HFFc6 (cell line): ENCODE measurements at regions not wholly inside any gene's neighbourhood (a gene's known extent, or its start where the extent isn't known, plus 50 kb on each side); places are given as distances from the start of the nearest gene placed in this dataset.

Experiments used
- DNase-seq: peaks from one replicate; pipeline ENCODE4 v3.0.0-alpha.2; 2018
- H3K27ac Mint-ChIP-seq: 2 replicates; pipeline ENCODE4 v1.8.0; 2020; ENCODE audit warnings: mild to moderate bottlenecking, mixed read lengths
- H3K27me3 Mint-ChIP-seq: 2 replicates; pipeline ENCODE4 v1.8.0; 2021; ENCODE audit warnings: mild to moderate bottlenecking, moderate library complexity, mixed read lengths; ENCODE audit not compliant: insufficient read depth
- H3K36me3 Mint-ChIP-seq: 2 replicates; pipeline ENCODE4 v1.8.0; 2021; ENCODE audit warnings: low read depth, mixed read lengths
- H3K4me1 Mint-ChIP-seq: 2 replicates; pipeline ENCODE4 v1.8.0; 2020; ENCODE audit warnings: low read depth, mixed read lengths
- H3K4me3 Mint-ChIP-seq: 2 replicates; pipeline ENCODE4 v1.8.0; 2020; ENCODE audit warnings: mild to moderate bottlenecking, moderate library complexity, mixed read lengths
- H3K9me3 Mint-ChIP-seq: 2 replicates; pipeline ENCODE4 v1.8.0; 2020; ENCODE audit warnings: mild to moderate bottlenecking, mixed read lengths
- TF ChIP-seq, protein P1 (sequence below): fragments of 200-600 bp; sonication (generic); IDR thresholded peaks from 2 replicates; pipeline ENCODE4 v1.5.0; 2021; ENCODE audit warnings: antibody characterized with exemption, mild to moderate bottlenecking

DNA sequence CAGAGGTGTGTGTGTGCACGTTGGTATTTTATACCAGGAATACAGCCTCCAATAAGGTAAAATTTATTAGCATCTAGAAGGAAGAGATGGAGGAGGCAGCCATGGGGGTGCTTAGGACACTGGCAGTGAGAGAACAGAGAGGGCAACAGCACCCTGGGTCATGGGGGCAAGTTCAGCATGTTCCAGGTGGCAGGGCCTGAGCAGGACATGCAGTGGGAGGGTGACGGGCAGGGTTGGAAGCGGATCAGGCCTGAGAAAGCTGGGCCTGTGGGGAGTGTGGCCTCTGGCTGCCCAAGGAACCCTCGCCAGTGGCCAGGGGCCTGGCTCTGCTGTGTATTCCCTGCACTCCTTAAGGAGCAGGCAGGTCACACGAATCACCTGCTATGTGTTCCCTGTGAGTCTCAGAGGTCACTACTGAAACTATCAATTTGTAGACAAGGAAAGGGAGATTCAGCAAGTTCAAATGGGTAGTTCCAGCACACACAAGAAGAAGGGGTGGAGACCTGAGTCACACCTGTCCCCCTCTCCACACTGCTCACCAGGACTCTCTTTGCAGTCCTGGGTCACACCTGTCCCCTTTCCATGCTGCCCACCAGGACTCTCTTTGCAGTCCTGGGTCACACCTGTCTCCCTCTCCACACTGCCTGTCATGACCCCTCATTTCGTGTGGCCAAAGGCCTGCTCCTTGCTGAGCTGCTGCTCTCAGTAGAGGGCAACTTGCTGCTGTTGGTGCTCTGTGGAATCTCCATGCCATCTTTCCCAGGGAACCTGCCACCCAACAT lies 463.9 kb upstream of the HS6ST1 start:
- Mint-ChIP-seq H3K27ac (no peak overlapping the region), H3K9me3 (peaks cover 16% of the 10 kb centered on the region; the same call in 1 of the 2 replicates), H3K4me3 (no peak overlapping the region), H3K27me3 (peaks cover 2% of the 10 kb centered on the region), H3K36me3 (peaks cover 4% of the 10 kb centered on the region; the same call in 1 of the 2 replicates), H3K4me1 (no peaks in the 10 kb centered on the region)
- TF ChIP-seq, protein P1, sequence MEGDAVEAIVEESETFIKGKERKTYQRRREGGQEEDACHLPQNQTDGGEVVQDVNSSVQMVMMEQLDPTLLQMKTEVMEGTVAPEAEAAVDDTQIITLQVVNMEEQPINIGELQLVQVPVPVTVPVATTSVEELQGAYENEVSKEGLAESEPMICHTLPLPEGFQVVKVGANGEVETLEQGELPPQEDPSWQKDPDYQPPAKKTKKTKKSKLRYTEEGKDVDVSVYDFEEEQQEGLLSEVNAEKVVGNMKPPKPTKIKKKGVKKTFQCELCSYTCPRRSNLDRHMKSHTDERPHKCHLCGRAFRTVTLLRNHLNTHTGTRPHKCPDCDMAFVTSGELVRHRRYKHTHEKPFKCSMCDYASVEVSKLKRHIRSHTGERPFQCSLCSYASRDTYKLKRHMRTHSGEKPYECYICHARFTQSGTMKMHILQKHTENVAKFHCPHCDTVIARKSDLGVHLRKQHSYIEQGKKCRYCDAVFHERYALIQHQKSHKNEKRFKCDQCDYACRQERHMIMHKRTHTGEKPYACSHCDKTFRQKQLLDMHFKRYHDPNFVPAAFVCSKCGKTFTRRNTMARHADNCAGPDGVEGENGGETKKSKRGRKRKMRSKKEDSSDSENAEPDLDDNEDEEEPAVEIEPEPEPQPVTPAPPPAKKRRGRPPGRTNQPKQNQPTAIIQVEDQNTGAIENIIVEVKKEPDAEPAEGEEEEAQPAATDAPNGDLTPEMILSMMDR, result no peak
- no peak for DNase-seq

DNA sequence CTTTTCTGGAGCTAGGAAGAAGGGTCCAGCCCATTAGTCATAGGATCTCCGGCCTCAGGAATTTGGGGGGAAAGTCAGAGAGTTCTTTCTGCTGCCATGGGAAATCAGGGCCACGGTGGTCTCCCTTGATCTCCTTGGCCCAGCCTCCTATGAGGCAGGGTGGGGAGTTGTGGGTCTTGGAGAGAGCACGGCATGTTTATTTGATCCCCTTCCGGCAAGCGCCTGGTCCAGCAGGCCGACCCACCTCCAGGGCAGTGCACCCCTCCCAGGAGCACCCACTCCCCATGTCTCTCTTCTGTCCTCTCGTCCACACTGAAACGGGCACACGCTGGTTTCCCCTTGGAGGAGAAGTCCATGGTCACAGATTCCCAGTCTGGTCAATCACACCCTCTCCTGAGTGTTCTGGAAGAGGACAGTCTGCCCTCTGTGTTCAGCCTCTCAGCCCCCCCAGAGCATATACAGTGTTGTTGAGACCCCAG lies 464.6 kb upstream of the HS6ST1 start:
- peaks cover 20% of the 10 kb centered on the region for H3K9me3 Mint-ChIP-seq
- no peaks in the 10 kb centered on the region for H3K4me1 Mint-ChIP-seq
- H3K27me3 Mint-ChIP-seq, result peaks cover 2% of the 10 kb centered on the region
- TF ChIP-seq, protein P1, result no peak
- no peak overlapping the region for H3K27ac Mint-ChIP-seq
- DNase-seq, result no peak
- no peak overlapping the region for H3K4me3 Mint-ChIP-seq
- peaks cover 4% of the 10 kb centered on the region; the same call in 1 of the 2 replicates for H3K36me3 Mint-ChIP-seq

DNA sequence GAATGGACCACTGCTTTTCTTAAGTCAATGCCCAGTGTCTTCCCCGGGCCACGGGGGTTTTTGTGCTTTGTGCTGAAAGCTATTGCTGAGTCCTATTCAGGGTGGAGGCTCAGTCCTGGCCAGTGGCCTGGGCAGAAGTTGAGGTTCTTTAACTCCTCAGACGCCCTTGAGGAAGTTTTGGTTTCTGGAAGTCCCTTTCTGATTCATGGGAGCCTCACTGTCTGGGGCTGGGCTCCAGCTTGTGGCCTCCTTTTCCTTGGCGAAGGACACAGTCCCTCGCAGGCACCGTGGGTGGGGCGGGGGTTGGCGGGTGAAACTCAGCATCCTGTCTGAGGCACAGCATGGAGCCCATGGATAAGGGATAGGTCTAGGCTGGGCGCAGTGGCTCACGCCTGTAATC lies 465.2 kb upstream of the HS6ST1 start:
- no peaks in the 10 kb centered on the region for H3K4me1 Mint-ChIP-seq
- H3K4me3 Mint-ChIP-seq, result no peak overlapping the region
- no peak for DNase-seq
- peaks cover 7% of the 10 kb centered on the region; the same call in 1 of the 2 replicates for H3K36me3 Mint-ChIP-seq
- H3K27me3 Mint-ChIP-seq, result peaks cover 2% of the 10 kb centered on the region
- no peak overlapping the region for H3K27ac Mint-ChIP-seq
- TF ChIP-seq, protein P1, result no peak
- peaks cover 27% of the 10 kb centered on the region for H3K9me3 Mint-ChIP-seq

DNA sequence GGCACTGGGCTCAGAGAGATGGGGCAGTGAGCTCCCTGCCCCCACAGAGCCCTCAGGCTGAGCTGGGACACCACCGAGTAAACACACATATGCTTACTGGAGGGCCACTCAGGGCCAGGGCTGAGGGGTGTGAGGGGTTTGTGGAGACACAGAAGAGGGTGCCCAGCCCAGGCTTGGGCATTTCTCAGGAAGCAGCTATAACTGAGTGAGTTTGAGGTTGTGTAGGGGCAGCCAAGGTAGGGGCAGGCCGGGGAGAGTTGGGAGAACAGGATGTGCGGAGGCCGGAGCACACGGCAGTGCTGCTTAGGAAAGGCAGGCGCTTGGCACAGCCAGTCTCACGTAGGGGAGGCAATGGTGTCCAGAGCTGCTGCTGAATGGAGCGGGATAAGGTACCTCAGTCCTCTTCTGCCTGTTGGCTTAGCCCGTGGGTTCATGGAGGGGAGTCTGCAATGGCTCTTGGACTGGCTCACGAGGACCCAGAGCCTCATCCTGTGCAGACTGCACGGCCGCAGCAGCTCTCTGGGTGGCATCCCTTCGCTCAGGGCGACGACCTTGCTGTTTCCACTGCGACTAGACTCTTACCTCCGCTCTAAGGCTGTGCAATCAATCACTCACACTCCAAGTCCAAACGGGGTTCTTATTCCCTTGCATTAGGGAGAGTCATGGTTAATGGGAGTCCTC lies 466.1 kb upstream of the HS6ST1 start:
- peaks cover 36% of the 10 kb centered on the region for H3K9me3 Mint-ChIP-seq
- peaks cover 12% of the 10 kb centered on the region; the same call in 1 of the 2 replicates for H3K36me3 Mint-ChIP-seq
- TF ChIP-seq, protein P1, result no peak
- peaks cover 3% of the 10 kb centered on the region for H3K27me3 Mint-ChIP-seq
- H3K4me3 Mint-ChIP-seq, result no peak overlapping the region
- no peaks in the 10 kb centered on the region for H3K4me1 Mint-ChIP-seq
- DNase-seq, result no peak
- H3K27ac Mint-ChIP-seq, result no peak overlapping the region

DNA sequence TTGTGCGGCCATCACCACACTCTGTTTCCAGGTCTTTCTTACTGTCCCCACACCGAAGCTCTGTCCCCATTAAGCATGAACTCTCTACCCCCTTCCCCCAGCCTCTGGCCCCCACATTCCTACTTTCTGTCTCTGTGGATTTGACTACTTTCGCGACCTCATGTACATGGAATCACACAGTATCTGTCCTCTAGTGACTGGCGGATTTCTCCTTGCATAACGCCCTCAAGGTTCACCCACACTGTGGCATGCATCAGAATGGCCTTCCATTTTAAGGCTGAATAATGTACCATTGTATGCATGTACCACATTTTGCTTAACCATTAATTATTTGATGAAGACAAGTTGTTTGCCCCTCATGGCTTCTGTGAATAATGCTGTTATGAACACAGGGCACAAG lies 467.6 kb upstream of the HS6ST1 start:
- Mint-ChIP-seq H3K4me1 (no peaks in the 10 kb centered on the region), H3K9me3 (peaks cover 36% of the 10 kb centered on the region), H3K27me3 (peaks cover 5% of the 10 kb centered on the region), H3K4me3 (no peak overlapping the region), H3K36me3 (peaks cover 12% of the 10 kb centered on the region; the same call in 1 of the 2 replicates), H3K27ac (no peak overlapping the region)
- no peak for DNase-seq
- TF ChIP-seq, protein P1, result no peak
